ENCODE measurements at regions not wholly inside any gene's neighbourhood (a gene's known extent, or its start where the extent isn't known, plus 50 kb on each side); places are given as distances from the start of the nearest gene placed in this dataset.
A peak's percentile ranks its signal among the peaks of the same experiment; 100 is the strongest.

DNA sequence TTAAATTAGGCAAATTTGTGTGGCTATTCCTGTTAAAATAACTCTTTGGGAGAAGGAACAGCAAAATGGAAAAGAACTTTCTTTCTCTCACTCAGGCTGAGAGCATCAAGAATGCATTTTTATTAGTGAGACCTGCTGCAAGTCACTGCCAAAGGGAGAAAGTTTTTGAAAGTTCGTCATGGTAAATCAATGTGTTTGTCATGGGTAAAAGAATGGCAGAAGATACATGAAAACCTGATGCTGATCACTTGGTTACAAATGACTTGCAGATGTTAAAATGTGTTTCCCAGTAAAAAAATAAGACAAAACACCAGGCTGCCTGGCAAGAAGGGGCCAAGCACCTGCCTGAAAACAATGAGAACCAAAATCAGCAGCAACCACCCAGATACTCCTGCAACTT, 484.7 kb upstream of the NRP1 start:
- POLR2A ChIA-PET (ENCODE audit: partially characterized antibody) = no interaction called here
- Histone ChIP-seq H3K9me3 (ENCODE audit: insufficient read depth in 2 of 2, low read depth in 1 of 2, low read length in 1 of 2) (0 out of 4 replicates have a peak, but pooled peaks cover 0 to under 1% of the 10 kb centered on the region in 2 experiments), H3K4me3 (ENCODE audit: extremely low read depth in 1 of 4, insufficient read depth in 2 of 4, low read depth in 3 of 4, low read length in 4 of 4) (no peak overlapping the region), H3K79me2 (ENCODE audit: control insufficient read depth in 1 of 2, insufficient read depth in 2 of 2, low read length in 2 of 2) (no peaks in the 10 kb centered on the region), H3K4me2 (ENCODE audit: insufficient read depth in 1 of 2, low read depth in 2 of 2, low read length in 2 of 2) (no peak overlapping the region), H2AFZ (ENCODE audit: low read length) (0 out of 2 replicates have a peak overlapping the region, but pooled peaks have one; percentile 36), H3K36me3 (ENCODE audit: control insufficient read depth in 2 of 4, insufficient read depth in 4 of 4, low read length in 3 of 4) (no peaks in the 10 kb centered on the region), H3K27ac (ENCODE audit: low read depth, low read length) (no peak overlapping the region), H2BK120ac (replicated peaks; ENCODE audit: low read depth, low read length) (no peak overlapping the region), H3K4me1 (replicated peaks in 1 of 4; ENCODE audit: control insufficient read depth in 3 of 4, insufficient read depth in 4 of 4, low read length in 3 of 4) (peaks cover 0 to 3% (median 0%) of the 10 kb centered on the region in 4 experiments; a peak in 1 of 7 replicates), H3K79me1 (ENCODE audit: low read depth, low read length) (no peaks in the 10 kb centered on the region), H4K5ac (ENCODE audit: insufficient read length, low read depth, low read length) (no peak overlapping the region), H3K4ac (replicated peaks; ENCODE audit: insufficient read length, low read depth, low read length) (no peak overlapping the region), H4K8ac (ENCODE audit: extremely low read depth, insufficient read depth, low read length) (no peak overlapping the region), H3K27me3 (replicated peaks in 1 of 4; ENCODE audit: control insufficient read depth in 3 of 4, extremely low read depth in 1 of 4, insufficient read depth in 3 of 4, low read length in 3 of 4) (no peaks in the 10 kb centered on the region), H2BK15ac (ENCODE audit: low read length) (no peak overlapping the region), H4K20me1 (replicated peaks in 1 of 2; ENCODE audit: control insufficient read depth in 1 of 2, insufficient read depth in 2 of 2, low read length in 2 of 2) (no peaks in the 10 kb centered on the region), H3K56ac (replicated peaks; ENCODE audit: insufficient read length, low read depth, low read length) (no peak overlapping the region), H3K23ac (ENCODE audit: insufficient read length) (no peak overlapping the region), H3K23me2 (ENCODE audit: low read depth, low read length) (no peaks in the 10 kb centered on the region), H2BK20ac (ENCODE audit: low read length) (no peak overlapping the region), H3K14ac (ENCODE audit: insufficient read length) (no peak overlapping the region), H2AK5ac (ENCODE audit: low read depth, low read length) (no peak overlapping the region), H2BK12ac (ENCODE audit: low read depth, low read length) (no peak overlapping the region), H3K9ac (replicated peaks in 1 of 4; ENCODE audit: extremely low read depth in 1 of 4, low read depth in 3 of 4, low read length in 3 of 4) (no peak overlapping the region), H2BK5ac (ENCODE audit: low read depth, low read length) (no peak overlapping the region), H4K91ac (replicated peaks; ENCODE audit: insufficient read length, low read length) (no peak overlapping the region), H3K18ac (ENCODE audit: extremely low read depth, low read length) (no peak overlapping the region)
- CTCF ChIA-PET (ENCODE audit: partially characterized antibody) = no interaction called here
- FAIRE-seq = no peak
- DNase-seq (ENCODE audit: low read depth in 1 of 2, low spot score in 2 of 2) = peak in 1 of 2 experiments; percentile 10
- 87% methylated on average over 1 of the region's 1 CpG; no CpG with 5 or more reads in 1 of the 2 experiments for WGBS, 2 experiments (ENCODE audit: extremely low coverage in 1 of 2, insufficient coverage in 1 of 2, insufficient read length in 1 of 2, insufficient replicate concordance in 2 of 2, low coverage in 1 of 2, low lambda C conversion rate in 2 of 2, missing lambda C conversion rate in 1 of 2)
- TF ChIP-seq, protein P1, sequence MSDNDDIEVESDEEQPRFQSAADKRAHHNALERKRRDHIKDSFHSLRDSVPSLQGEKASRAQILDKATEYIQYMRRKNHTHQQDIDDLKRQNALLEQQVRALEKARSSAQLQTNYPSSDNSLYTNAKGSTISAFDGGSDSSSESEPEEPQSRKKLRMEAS (IDR thresholded peaks at IDR 0.05) = no peak
- TF ChIP-seq GTF2F1 (IDR thresholded peaks at IDR 0.05; ENCODE audit: borderline replicate concordance, low read depth, low read length) (no peak), BACH1 (IDR thresholded peaks at IDR 0.05; ENCODE audit: low read length) (no peak), RAD21 (IDR thresholded peaks at IDR 0.05 in 1 of 2, conservative IDR thresholded peaks at IDR 0.05 in 1 of 2; ENCODE audit: low read depth in 2 of 2, low read length in 2 of 2) (no peak), CEBPB (IDR thresholded peaks at IDR 0.05; ENCODE audit: low read depth, low read length) (no peak), MAFK (IDR thresholded peaks at IDR 0.05; ENCODE audit: low read depth, low read length) (no peak), TAF1 (IDR thresholded peaks at IDR 0.05; ENCODE audit: low read depth, low read length) (no peak), POLR2A (IDR thresholded peaks at IDR 0.05; ENCODE audit: control extremely low read depth in 1 of 2, low read depth in 2 of 2, low read length in 2 of 2) (no peak), ASH2L (IDR thresholded peaks at IDR 0.05; ENCODE audit: low read length) (no peak)

Data from H1 (cell line).